ENCODE measurements at regions not wholly inside any gene's neighbourhood (a gene's known extent, or its start where the extent isn't known, plus 50 kb on each side); places are given as distances from the start of the nearest gene placed in this dataset.

- Histone ChIP-seq H3K27me3 (ENCODE audit: insufficient read depth, low read depth) (no peaks in the 10 kb centered on the region), H3K9me2 (ENCODE audit: insufficient read depth) (peaks cover 5% of the 10 kb centered on the region; the same call in 1 of the 2 replicates), H3K4me2 (no peak overlapping the region), H3K4me3 (no peak overlapping the region), H3K9me3 (ENCODE audit: insufficient read depth, low read depth) (no peaks in the 10 kb centered on the region), H4K20me1 (ENCODE audit: insufficient read depth) (no peaks in the 10 kb centered on the region), H3K27ac (no peak overlapping the region), H3F3A (ENCODE audit: insufficient read depth, low read depth) (no peaks in the 10 kb centered on the region), H3K79me2 (ENCODE audit: low read depth) (no peaks in the 10 kb centered on the region), H3K36me3 (ENCODE audit: low read depth) (no peaks in the 10 kb centered on the region), H3K4me1 (replicated peaks; ENCODE audit: insufficient read depth) (no peaks in the 10 kb centered on the region), H2AFZ (no peak overlapping the region)
- no TSS peak for BruUV-seq (replicated peaks)
- TF ChIP-seq, protein P1, sequence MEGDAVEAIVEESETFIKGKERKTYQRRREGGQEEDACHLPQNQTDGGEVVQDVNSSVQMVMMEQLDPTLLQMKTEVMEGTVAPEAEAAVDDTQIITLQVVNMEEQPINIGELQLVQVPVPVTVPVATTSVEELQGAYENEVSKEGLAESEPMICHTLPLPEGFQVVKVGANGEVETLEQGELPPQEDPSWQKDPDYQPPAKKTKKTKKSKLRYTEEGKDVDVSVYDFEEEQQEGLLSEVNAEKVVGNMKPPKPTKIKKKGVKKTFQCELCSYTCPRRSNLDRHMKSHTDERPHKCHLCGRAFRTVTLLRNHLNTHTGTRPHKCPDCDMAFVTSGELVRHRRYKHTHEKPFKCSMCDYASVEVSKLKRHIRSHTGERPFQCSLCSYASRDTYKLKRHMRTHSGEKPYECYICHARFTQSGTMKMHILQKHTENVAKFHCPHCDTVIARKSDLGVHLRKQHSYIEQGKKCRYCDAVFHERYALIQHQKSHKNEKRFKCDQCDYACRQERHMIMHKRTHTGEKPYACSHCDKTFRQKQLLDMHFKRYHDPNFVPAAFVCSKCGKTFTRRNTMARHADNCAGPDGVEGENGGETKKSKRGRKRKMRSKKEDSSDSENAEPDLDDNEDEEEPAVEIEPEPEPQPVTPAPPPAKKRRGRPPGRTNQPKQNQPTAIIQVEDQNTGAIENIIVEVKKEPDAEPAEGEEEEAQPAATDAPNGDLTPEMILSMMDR (conservative IDR thresholded peaks at IDR 0.05) = no peak
- TF ChIP-seq EZH2 (IDR thresholded peaks at IDR 0.05; ENCODE audit: low read depth) = no peak
- ChIA-PET POLR2A (ENCODE audit: unreplicated experiment) (no interaction called here), CTCF (no interaction called here)
- no peak for DNase-seq
- intact Hi-C loops (cut with micrococcal nuclease; ENCODE audit: unreplicated experiment) = no loop called here
Measured at GRCh38 chr3:178233371-178234071, 302.7 kb upstream of the KCNMB2 start.

- H2AFZ ChIP-seq = peak overlapping the region; percentile 54; the same call in 1 of the 2 replicates
- H3K4me2 ChIP-seq = no peak overlapping the region
- H3K4me3 ChIP-seq = no peak overlapping the region
- H3K27ac ChIP-seq = no peak overlapping the region
- H3F3A ChIP-seq (ENCODE audit: insufficient read depth, low read depth) = no peaks in the 10 kb centered on the region
- H3K9me2 ChIP-seq (ENCODE audit: insufficient read depth) = peaks cover 5% of the 10 kb centered on the region; the same call in 1 of the 2 replicates
- intact Hi-C loops (cut with micrococcal nuclease; ENCODE audit: unreplicated experiment) = no loop called here
- H4K20me1 ChIP-seq (ENCODE audit: insufficient read depth) = no peaks in the 10 kb centered on the region
- no TSS peak for BruUV-seq (replicated peaks)
- no peaks in the 10 kb centered on the region for H3K4me1 ChIP-seq (replicated peaks; ENCODE audit: insufficient read depth)
- ChIA-PET CTCF (no interaction called here), POLR2A (ENCODE audit: unreplicated experiment) (no interaction called here)
- TF ChIP-seq EZH2 (IDR thresholded peaks at IDR 0.05; ENCODE audit: low read depth) = no peak
- TF ChIP-seq, protein P1 (conservative IDR thresholded peaks at IDR 0.05) = no peak
- no peaks in the 10 kb centered on the region for H3K79me2 ChIP-seq (ENCODE audit: low read depth)
- no peak for DNase-seq
- H3K9me3 ChIP-seq (ENCODE audit: insufficient read depth, low read depth) = no peaks in the 10 kb centered on the region; the same call in 1 of the 2 replicates
- H3K27me3 ChIP-seq (ENCODE audit: insufficient read depth, low read depth) = no peaks in the 10 kb centered on the region
- H3K36me3 ChIP-seq (ENCODE audit: low read depth) = no peaks in the 10 kb centered on the region
Measured at GRCh38 chr3:178236555-178237277, 299.5 kb upstream of the KCNMB2 start.

- H3K79me2 ChIP-seq (ENCODE audit: low read depth) = no peaks in the 10 kb centered on the region
- H3K4me3 ChIP-seq = no peak overlapping the region
- H3K4me2 ChIP-seq = no peak overlapping the region
- H3F3A ChIP-seq (ENCODE audit: insufficient read depth, low read depth) = no peaks in the 10 kb centered on the region; the same call in 1 of the 2 replicates
- CTCF ChIA-PET = no interaction called here
- no peak for DNase-seq
- no peaks in the 10 kb centered on the region; the same call in none of the 2 replicates for H3K9me3 ChIP-seq (ENCODE audit: insufficient read depth, low read depth)
- TF ChIP-seq, protein P1 (conservative IDR thresholded peaks at IDR 0.05) = no peak
- no peak for TF ChIP-seq EZH2 (IDR thresholded peaks at IDR 0.05; ENCODE audit: low read depth)
- no peaks in the 10 kb centered on the region for H3K4me1 ChIP-seq (replicated peaks; ENCODE audit: insufficient read depth)
- intact Hi-C loops (cut with micrococcal nuclease; ENCODE audit: unreplicated experiment) = no loop called here
- POLR2A ChIA-PET (ENCODE audit: unreplicated experiment) = no interaction called here
- no peaks in the 10 kb centered on the region for H3K36me3 ChIP-seq (ENCODE audit: low read depth)
- H4K20me1 ChIP-seq (ENCODE audit: insufficient read depth) = no peaks in the 10 kb centered on the region
- H3K27ac ChIP-seq = no peak overlapping the region
- no peaks in the 10 kb centered on the region for H3K9me2 ChIP-seq (ENCODE audit: insufficient read depth)
- H3K27me3 ChIP-seq (ENCODE audit: insufficient read depth, low read depth) = no peaks in the 10 kb centered on the region
- no peak overlapping the region for H2AFZ ChIP-seq
- no TSS peak for BruUV-seq (replicated peaks)
Measured at GRCh38 chr3:178238179-178238578, 298.1 kb upstream of the KCNMB2 start.

All from PC-9 (cell line).